Right forelimb (tissue), 1 donor: ENCODE measurements at regions not wholly inside any gene's neighbourhood (a gene's known extent, or its start where the extent isn't known, plus 50 kb on each side); places are given as distances from the start of the nearest gene placed in this dataset.

Experiments
- DNase-seq: peaks from one replicate; pipeline ENCODE4 v3.0.0-alpha.2; 2018

DNA sequence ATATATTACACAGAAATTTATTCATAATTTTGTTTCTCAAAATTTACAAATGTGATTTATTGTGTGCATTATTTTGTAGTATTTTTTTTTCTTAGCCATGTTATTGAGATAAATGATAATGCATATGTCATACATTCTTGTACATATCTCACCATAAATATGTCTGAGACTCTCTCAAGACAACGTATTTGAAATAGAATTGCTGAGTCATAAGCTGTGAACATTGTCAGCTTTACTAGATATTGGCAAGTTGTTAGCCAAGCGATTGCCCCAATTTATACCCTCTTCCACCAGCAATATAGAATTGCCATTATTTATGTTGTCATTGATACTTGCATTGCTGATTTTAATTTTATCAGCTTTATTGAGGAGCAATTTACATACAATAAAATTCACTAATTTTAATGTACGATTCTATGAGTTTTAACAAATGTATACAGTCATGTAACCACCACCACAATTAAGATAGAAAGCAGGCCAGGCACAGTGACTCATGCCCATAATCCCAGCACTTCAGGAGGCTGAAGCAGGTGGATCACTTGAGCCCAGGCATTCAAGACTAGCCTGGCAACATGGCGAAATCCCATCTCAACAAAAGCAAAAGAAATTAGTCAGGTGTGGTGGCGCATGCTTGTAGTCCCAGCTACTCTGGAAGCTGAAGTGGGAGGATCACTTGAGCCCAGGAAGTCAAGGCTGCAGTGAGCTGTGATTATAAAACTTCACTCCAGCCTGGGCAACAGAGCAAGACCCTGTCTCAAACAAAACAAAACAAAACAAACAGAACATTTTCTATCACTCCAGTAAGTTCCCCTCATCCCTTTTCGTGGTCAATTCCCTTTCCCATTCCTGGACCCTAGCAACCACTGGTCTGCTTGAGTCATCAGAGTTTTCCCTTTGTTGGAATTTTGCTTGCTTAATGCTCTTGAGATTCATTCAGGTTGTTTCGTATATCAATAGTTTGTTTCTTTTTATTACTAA lies 373.1 kb downstream of the MFSD1 start:
- no peak for DNase-seq

GRCh38 chr3:159178209-159178897 lies 376.5 kb downstream of the MFSD1 start:
- DNase-seq: no peak

- DNase-seq: no peak
Measured at GRCh38 chr3:159182961-159183360, 381.1 kb downstream of the MFSD1 start.

DNA sequence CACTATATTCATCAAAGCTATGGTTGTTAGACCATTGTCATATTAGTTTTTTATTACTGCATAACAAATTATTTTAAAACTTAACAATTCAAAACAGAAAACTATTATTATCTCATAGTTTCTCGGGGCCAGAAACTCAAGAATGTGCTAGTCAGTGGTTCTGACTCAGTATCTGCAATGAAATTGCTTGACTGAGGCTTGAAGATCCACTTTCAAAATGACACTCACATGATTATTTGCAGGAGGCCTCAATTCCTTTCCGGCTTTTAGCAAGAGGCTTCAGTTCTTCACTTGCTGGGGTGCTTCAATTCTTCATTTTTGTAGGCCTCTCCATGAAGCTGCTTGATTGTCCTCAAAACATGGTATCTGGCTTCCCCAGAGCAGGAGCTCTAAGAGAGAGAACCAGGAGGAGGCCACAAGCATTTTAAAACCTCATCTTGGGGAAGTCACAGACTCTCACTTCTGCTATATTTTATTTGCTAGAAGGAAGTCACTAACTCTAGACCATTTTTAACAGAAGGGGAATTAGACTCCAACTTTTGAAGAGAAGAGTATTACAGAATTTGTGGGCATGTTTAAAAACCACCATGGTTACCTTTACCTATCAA lies 383.7 kb downstream of the MFSD1 start:
- DNase-seq: no peak

DNA sequence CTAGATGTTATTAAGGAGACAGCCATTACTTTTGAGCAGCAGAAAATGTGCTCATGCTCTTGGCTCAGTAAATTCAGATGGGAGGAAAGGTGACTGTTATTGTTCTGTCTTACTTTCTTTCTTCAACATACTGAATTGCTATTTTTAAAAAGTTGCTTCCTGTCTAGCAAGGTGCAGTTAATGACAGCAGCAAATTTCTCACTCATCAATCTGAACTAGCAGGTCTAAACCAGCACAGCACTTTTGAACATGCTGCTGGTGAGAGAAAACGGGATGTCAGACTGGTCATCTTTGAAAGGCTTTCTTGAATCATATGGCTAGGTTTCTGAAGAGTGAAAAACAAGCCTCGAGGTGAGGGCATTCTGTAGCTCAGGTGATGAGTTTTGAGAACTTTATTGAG lies 384.7 kb downstream of the MFSD1 start:
- no peak for DNase-seq

- DNase-seq: no peak
Measured at GRCh38 chr3:159187232-159187631, 385.4 kb downstream of the MFSD1 start.

DNA sequence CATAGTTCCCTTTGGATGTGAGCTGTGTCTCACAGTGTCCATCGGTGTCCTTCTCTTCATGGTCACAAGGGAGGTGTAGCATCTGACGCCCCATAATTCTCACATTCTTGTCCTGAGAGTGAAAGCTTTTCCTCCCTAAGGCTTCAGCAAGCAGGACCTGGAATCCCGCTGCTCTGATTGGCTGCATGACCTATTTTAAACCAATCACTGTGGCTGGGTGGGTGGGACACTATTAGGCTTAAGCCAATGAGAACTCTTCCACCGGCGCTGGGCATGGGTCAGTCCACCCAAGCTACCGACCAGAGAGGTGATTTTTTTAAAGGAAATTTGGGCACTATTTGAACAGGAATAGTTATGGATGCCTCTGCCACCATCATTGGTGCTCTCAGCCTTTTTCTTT lies 385.9 kb downstream of the MFSD1 start:
- DNase-seq: no peak

- no peak for DNase-seq
Measured at GRCh38 chr3:159189994-159190669, 388.3 kb downstream of the MFSD1 start.

- DNase-seq: no peak
Measured at GRCh38 chr3:159191447-159191846, 389.6 kb downstream of the MFSD1 start.

- DNase-seq: no peak
Measured at GRCh38 chr3:159196359-159196758, 394.5 kb downstream of the MFSD1 start.

- DNase-seq: no peak
Measured at GRCh38 chr3:159200176-159200575, 398.3 kb downstream of the MFSD1 start.

DNA sequence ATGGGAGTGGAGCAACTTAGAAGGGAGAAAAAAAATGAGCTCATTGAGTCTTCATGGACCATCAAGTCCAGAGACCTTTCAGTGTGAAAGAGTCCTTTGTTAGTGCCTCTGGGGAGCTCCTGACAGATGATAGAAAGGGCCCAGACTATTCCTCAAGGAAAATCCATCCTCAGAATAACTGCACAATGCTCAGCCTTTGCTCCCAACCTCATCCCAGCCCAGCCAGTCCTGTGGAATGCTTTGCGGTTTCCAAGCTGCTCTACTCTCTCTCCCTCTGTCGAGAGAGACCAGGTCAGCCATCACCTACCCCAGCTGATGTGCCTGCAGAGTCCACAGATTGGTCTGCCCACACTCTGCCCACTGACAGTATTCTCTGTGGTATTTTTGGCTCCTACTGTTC lies 406.2 kb downstream of the MFSD1 start:
- no peak for DNase-seq

DNA sequence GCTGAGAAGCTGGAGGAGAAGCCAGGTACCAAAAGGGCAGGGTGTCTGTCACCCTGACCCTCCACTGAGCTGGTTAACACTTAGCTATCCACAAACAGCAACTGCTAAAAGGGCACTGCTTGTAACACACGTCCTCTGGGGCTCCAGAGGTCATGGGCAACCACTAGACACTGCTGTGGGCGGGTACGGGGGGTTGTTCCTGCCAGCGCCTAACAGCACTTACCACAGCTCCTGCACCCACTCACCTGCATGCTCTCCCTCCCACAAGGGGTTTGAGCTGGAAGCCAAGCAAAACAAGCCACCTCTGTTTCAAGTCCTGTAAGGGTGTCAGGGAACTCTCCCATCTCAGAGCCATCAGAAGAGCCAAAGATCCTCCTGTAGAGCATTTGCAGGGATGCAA lies 407.6 kb downstream of the MFSD1 start:
- DNase-seq: no peak

GRCh38 chr3:159210336-159210735 lies 408.5 kb downstream of the MFSD1 start:
- DNase-seq: no peak

GRCh38 chr3:159216311-159216710 lies 414.5 kb downstream of the MFSD1 start:
- DNase-seq: no peak

GRCh38 chr3:159219231-159219630 lies 417.4 kb downstream of the MFSD1 start:
- no peak for DNase-seq

GRCh38 chr3:159221335-159221734 lies 419.5 kb downstream of the MFSD1 start:
- DNase-seq: no peak

- no peak for DNase-seq
Measured at GRCh38 chr3:159229116-159229680, 427.3 kb downstream of the MFSD1 start.

DNA sequence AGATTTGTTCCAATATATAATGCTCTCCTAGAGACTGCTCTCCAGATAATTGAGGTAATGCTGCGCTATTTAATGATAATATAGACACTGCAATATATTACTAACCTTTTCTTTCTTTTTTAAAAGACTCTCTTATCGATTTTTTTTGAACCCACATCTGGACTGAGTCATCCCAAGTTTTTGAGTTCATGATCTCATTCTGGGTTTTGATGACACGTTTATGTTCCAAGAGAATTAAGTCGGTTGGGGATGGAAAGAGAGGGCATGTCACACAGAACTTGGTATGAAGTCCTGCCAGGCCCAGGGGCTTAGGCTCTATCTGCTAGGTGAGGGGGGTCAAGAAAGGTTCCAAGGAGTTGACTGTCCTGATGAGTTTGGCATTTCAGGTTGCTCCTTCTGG lies 431.1 kb downstream of the MFSD1 start:
- no peak for DNase-seq

- DNase-seq: no peak
Measured at GRCh38 chr3:159233734-159234133, 431.9 kb downstream of the MFSD1 start.

- DNase-seq: no peak
Measured at GRCh38 chr3:159234306-159234705, 432.5 kb downstream of the MFSD1 start.

GRCh38 chr3:159236321-159236720 lies 434.5 kb downstream of the MFSD1 start:
- no peak for DNase-seq

GRCh38 chr3:159237226-159237625 lies 435.4 kb downstream of the MFSD1 start:
- DNase-seq: no peak
